NCI-H2227 treated with DMSO at 0.1 percent for 48 hours (cell line): ENCODE measurements at regions not wholly inside any gene's neighbourhood (a gene's known extent, or its start where the extent isn't known, plus 50 kb on each side); places are given as distances from the start of the nearest gene placed in this dataset.
"Not testable (repeated sequence)": the region's sequence is repeated elsewhere in the genome, so short reads cannot be mapped to it uniquely, and the experiment has no call there.

ENCODE experiments used
- DNase-seq: peaks from one replicate; lab custom pipeline; 2025; lab: John Stamatoyannopoulos, UW

GRCh38 chr3:181330257-181330656 is 340.7 kb upstream of the DNAJC19 start:
- no peak for DNase-seq

GRCh38 chr3:181329024-181329423 is 339.5 kb upstream of the DNAJC19 start:
- DNase-seq, result no peak

DNA sequence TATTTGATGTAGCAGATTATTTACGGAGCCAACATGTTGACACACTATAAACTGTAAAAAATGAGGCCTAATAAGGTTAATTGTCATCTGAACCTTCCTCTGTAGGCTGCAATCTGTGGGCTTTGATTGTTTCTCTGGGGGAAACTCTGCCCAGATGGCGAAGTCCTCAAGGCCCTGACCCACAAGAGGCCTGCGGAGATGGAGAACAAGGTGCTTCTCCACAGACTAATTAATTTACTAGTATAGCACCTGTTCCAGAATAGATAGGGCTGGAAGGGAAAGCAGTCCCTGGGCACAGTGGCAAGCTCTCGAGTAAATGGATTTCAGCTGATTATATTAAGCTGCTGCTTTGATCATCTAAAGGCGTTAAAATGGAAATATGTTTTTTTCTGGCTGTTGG is 338.8 kb upstream of the DNAJC19 start:
- no peak for DNase-seq

GRCh38 chr3:181327349-181327748 is 337.8 kb upstream of the DNAJC19 start:
- no peak for DNase-seq

DNA sequence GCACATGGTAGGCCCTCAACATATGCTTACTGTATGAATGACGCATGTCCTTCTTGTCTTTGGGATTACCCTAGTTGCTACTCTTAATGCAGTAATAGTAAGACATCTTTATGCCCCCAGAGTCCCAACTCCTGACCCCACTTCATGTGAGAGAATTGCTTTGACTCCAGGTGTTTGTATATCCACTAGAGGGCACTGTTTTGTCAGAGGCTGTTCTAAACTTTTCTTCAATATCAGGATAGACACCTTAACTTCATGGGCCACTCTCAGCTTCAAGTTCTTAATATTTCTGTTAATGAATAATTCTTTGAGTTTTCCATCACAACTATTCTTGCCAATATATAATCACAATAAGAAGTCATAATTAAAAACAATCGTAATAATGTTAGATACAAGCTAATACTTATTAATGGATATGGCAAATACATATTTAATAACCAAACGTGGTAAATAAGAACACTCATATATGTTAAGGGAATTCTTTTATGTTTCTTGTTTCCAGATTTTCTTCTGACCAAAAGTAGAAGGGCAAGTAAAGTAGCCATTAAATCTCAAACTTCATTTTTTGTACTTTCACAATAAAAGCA is 337.2 kb upstream of the DNAJC19 start:
- DNase-seq, result no peak

DNA sequence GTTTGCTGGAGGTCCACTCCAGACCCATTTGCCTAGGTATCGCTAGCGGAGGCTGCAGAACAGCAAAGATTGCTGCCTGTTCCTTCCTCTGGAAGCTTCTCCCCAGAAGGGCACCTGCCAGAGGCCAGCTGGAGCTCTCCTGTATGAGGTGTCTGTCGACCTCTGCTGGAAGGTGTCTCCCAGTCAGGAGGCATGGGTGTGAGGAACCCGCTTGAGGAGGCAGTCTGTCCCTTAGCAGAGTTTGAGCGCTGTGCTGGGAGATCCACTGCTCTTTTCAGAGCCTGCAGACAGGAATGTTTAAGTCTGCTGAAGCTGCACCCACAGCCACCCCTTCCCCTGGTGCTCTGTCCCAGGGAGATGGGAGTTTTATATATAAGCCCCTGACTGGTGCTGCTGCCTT is 335.0 kb upstream of the DNAJC19 start:
- not testable (repeated sequence) for DNase-seq

DNA sequence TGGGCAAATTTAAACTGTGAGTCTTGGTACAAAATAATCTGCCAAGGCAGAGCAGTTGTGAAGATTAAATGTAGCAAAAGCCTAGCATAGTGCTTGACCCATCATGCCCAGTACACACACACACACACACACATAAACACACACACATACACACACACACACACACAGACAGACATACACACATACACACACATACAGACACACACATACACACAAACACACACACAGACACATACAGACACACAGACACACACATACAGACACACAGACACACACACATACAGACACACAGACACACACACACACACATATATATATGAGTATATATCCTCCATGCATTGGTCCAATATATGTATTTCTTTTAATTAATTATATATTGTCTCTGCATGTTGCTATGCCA is 328.8 kb upstream of the DNAJC19 start:
- DNase-seq, result no peak

DNA sequence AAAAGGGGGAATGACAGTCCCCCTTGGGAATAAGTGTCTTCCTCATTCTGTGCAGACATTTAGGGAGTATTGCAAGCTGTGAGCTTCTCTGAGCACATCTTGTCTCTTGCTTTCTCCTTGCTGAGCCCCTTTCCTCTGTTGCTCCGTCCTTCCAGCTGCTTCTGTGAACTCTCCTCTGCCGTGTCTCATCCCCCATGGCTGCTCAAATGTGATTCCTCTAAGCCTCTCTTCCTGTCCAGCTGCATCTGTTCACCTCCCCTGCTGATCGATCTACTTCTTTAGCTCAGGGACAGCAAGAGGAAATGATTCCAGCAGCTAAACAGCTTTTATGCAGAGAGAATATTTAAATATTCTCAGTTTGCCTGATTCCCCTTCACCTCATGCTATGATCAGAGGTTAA is 328.0 kb upstream of the DNAJC19 start:
- DNase-seq, result peak; percentile 74

- no peak for DNase-seq
Observed at GRCh38 chr3:181316482-181316881, 326.9 kb upstream of the DNAJC19 start.

GRCh38 chr3:181313335-181313734 is 323.8 kb upstream of the DNAJC19 start:
- peak; percentile 87 for DNase-seq

- DNase-seq, result peak; percentile 88
Observed at GRCh38 chr3:181311186-181311585, 321.6 kb upstream of the DNAJC19 start.

GRCh38 chr3:181302960-181303359 is 313.4 kb upstream of the DNAJC19 start:
- no peak for DNase-seq

DNA sequence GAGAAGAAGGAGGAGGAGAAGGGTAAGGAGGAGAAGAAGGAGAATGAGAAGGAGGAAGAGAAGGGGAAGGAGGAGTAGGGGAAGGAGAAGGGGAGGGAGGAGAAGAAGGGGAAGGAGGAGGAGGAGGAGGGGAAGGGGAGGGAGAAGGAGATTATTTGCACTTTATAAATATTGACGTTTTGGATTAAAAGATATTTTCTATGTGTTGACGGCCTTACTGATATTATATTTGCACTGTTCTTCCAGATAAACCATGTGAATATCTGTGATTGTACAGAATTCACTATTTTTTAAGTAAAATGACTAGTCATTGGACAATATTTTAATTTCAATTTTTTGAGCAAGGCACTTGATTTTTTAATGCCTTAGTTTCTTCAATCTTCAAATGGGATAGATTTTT is 310.5 kb upstream of the DNAJC19 start:
- DNase-seq, result no peak

DNA sequence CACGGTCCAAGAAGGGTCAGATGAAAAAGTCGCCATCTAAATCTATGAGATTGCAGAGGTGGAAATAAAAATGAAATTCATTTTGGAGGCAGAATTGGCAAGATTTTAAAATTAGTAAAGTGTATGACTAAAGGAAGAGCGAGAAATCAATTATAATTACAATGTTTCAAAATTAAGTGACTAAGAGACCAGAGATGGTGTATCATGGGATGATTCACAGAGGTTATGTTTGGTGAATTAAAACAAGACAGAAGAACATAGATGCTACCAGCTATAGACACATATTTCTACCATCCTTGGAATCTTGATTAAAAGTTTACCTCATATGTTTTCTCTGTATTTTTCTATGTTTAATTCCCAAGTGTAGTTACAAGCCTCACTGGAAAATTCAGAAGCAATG is 308.9 kb upstream of the DNAJC19 start:
- no peak for DNase-seq

GRCh38 chr3:181292984-181293383 is 303.4 kb upstream of the DNAJC19 start:
- DNase-seq, result no peak

- peak; percentile 81 for DNase-seq
Observed at GRCh38 chr3:181290941-181291340, 301.4 kb upstream of the DNAJC19 start.

DNA sequence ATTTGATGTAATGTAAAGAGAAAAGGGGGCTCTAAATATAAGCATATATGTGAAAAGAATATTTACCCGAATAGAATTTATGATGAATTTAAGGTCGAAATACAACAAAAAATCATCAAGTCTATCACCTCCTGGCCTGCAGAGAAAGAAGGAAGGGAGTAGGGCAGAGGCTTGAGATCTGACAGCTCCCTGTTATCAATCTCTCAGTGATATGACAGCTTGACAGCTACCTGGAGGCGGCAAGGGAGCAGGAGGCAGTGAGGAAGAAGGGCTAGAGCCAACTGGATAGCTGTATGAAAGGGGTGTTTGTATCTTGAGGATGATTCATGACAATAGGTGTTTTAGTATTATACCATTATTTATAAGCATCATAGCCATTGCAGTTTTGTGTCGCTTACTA is 299.8 kb upstream of the DNAJC19 start:
- DNase-seq, result no peak

DNA sequence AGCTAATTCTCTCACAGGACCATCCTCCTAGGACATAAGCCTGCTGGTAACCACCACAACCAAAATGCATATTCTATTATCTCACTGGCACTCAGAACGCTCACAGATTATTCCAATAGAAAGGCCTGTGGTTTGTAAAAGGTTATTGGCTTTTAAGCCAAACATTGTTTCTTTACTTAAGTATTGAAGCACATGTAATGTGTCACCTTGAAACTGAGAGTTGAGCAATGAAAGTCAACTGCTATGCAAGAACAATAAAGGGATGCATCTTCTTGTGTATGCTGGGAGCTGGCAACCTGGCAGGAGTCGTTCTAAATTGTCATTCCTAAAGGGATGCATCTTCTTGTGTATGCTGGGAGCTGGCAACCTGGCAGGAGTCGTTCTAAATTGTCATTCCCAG is 298.6 kb upstream of the DNAJC19 start:
- no peak for DNase-seq

DNA sequence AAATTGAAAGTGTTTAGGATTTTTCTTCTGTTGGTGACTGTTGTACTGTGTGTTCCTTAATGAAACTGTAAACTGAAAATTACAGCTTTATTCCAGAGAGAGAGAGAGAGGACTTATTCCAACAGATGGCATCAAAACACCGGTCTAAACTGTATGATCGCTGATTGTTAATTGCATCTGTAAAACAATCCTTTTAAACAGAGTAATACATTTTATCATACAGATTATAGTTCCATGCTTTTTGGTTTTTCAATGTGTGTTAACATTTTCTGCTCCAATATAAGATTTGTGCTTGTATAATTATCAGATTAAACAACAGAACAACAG is 289.7 kb upstream of the DNAJC19 start:
- DNase-seq, result no peak

GRCh38 chr3:181278468-181279238 is 289.1 kb upstream of the DNAJC19 start:
- no peak for DNase-seq

DNA sequence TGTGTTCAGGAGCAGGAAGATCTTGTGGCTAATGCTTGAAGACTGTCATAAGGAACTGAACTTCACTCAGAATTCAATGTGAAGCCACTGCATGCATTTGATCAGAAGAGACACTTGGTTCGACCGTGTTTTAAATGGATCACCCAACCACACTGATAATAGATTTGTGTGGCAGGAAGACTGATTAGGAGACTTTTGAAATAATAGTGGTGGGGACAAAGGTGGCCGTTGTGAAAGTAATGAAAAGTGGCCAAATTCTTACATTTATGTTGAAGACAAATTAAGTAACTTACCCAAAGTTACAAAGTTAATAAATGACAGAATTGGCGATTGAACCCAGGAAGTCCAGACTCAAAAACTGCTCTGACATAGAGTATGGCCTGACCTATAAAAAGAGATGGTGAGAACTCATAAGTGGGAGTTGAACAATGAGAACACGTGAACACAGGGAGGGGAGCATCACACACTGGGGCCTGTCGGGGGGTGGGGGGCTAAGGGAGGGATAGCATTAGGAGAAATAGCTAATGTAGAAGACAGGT is 286.9 kb upstream of the DNAJC19 start:
- no peak for DNase-seq

DNA sequence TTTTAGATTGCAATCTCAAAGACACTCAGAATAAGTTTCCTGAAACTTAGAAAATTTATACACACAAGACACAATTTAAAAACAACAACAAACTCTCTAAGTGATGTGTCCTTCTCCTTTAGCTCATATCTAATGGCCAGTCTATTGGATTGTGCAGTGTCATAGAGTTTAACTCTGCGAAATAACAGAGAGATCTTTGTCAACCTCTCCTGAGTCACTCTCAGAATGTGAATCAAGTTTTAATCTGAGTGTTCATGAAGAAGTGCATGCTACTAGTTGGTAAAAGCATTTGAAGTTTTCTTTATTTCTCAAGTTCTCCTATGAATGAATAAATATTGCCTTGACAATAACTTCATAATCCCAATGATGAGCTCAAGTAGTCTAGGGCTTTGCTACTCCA is 284.5 kb upstream of the DNAJC19 start:
- no peak for DNase-seq

DNA sequence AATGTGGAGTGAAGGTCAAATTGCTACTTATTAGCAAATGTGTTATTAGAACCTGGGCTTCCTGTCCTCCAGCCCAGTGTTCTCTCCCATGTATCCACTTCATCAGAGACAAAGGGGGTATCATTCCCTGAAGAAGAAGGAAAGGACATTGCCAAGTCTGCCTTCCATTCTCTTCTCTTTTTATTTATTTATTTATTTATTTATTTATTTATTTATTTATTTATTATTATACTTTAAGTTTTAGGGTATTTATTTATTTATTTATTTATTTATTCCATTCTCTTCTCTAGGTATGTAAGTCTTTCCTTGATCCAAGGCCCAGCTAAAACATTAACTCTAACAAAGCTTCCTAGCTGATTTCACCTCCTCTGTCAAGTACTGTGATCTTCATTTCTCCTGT is 277.8 kb upstream of the DNAJC19 start:
- DNase-seq, result no peak
